Stimulated activated CD4-positive, alpha-beta T cell treated with anti-CD3 and anti-CD28 coated beads, TNF-alpha, amount 100 ng/mL, for 48 hours (primary cell): ENCODE measurements at regions not wholly inside any gene's neighbourhood (a gene's known extent, or its start where the extent isn't known, plus 50 kb on each side); places are given as distances from the start of the nearest gene placed in this dataset.
"Not testable (repeated sequence)": the region's sequence is repeated elsewhere in the genome, so short reads cannot be mapped to it uniquely, and the experiment has no call there.

ENCODE experiments used
- DNase-seq, 3 donors: peaks; one replicate each; pipeline ENCODE4 v3.0.0-alpha.2; 2020; ENCODE audit warnings: low read depth in 3 of 3

DNA sequence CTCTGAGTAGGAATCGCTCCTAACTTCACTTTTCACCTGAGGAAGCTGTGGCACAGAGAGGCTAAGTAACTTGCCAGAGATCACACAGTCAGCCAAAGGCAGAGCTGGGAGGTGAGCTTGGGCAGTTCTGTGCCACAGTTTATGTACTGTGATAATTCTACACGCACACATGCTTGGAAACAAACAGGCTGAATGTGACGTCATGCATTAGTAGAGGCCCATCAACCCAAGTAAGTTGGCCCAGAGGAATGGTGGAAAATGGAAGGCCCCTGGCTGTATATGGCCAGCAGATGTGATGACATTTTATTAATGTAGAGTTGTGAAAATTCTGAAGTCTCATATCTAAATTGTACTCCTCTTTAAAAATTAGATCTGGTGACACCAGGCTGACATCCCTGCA lies 394.0 kb downstream of the MIAT start:
- DNase-seq = no peak

DNA sequence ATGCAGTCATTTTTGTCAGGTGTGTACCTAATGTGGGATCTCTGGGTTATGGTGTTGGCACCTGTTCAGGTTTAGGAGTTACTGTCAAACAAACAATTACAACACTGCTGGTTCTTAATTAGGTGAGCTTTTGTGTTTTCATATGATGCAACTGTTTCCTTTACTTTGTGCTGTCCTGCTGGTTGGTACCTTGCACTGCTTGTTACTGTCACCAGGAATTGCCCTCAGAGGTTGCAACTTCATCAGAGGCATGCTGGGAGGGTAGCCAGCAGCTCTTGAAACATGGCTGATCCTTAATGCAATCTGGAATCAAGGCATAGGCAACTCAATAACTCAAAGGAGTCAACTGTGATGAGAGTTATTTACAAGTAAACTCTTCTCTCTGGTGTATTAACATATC lies 400.3 kb downstream of the MIAT start:
- no peak for DNase-seq

DNA sequence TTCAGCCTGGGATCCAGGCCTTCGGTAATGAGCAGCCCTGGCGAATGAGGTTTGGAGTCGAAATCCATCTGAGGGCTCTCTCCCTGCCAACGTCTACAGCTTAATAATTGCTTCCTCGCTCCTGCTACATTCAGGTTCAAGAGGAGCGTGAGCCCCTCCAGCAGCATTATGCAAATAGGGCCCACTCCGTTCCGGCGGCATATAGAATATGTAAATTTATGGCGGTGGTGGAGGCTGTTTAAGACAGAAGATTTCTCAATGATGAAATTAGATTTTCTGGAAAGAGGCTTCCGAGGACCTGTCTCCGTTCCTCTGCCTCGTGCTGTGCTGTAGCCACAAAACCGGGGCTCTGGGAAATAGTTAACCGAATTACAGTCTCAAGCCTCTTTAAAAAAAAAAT lies 402.8 kb downstream of the MIAT start:
- no peak for DNase-seq

DNA sequence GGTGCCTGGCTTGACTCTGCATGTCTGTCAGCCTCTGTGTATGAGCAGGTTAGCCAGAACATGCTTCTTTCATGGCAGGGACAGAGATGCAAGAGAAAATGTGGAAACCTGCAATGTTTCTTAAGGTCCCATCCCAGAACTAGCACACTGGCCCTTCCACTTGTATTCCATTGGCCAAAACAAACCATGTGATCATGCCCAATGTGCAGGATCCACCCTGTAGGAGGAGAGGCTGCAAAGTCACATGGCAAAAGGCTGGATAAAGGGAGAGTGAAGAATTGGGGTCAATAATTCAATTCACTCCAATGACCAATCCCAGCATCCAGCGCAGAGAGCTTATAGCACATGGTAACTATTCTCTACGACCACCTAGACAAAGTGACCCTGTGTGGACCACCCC lies 405.5 kb downstream of the MIAT start:
- no peak for DNase-seq

DNA sequence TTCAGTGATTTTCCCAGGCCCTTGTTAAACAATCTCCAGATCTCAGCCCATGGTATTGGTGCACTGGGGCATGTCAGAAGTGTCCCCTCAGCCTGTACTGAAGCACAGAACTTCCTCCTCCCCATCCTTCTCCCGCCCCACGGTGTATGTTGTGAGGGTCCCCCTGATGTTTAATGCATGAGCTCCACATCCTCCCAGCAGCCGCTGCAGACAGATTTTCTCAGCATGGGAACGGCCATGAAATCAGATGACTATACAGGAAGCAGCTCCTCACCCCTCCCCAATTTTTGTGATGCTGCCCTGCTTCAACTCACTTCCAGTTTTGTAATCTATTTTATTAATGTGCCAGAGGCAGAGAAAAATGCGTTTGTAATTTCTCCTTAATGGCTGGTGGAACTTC lies 406.0 kb downstream of the MIAT start:
- no peak for DNase-seq

DNA sequence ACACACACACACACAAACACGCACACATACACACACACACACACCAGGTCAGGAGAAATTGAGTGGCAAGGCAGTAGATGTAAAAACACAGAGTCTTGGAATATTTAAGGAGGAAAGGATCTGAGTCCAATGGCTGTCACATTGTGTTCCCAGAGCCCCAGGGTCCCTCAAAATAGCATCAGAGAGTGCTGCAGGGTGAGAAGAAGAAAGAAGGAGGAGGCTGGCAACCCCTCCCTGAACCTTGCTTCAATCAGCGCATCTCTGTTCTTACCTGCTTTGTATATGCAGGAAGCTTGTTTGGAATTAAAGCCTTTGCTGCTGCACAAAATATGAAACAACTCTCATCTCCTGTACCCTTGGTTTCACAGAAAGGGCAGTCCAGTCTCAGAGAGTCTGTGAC lies 406.5 kb downstream of the MIAT start:
- DNase-seq = no peak

DNA sequence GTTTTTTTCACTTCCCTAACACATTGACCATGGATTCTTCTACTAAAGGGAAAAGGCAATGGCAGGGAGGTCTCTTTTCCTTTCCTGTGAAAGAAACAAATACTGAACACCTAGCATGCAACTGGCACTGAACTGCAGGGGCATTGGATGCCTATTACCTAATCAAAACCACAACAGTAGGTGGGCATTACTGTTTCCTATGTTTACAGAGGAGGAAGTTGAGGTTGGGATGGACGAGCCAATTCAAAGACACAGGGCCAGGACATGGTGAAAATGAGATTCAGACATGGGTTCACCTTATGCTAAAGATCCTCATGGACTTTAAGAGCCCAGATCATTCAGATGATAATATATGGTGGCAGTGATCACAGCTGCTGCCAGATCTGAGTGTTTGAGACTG lies 407.0 kb downstream of the MIAT start:
- no peak for DNase-seq

DNA sequence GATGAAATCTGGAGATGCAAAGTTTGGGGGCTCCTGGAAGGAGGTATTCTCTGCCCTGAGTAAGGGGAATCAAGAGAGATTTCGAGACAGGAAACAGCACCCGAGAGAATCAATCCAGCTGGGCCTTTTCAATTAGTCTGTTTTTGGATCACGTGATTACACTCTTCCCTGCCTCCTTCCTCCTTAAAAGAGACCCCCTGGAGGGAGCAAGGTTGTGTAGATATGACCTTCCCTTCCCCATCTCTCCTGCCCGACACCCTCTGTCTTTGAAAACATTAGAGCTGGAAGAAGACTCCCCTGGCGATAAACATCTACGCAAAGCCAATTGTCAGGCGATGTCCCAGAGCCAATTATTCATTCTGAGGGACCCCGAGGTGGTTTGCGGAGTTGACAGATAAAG lies 407.9 kb downstream of the MIAT start:
- DNase-seq = no peak

DNA sequence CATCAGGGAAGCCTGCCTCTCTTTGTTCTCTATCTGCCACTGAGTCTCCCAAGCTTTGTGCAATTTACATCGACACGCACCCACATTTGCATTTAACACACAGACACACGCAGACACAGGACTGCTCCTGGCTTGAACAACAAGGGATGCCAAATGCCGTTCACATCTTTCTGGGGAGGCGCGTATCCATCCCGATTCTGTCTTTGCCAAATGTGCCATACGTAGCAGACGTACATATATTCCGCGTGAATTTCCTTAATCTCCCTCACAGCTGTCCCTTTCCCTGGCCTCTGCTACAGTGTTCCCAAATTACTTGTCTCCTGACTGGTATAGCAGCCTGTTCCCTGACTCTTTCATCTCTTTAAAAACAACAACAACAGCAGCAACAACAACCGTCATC lies 409.5 kb downstream of the MIAT start:
- DNase-seq = no peak

DNA sequence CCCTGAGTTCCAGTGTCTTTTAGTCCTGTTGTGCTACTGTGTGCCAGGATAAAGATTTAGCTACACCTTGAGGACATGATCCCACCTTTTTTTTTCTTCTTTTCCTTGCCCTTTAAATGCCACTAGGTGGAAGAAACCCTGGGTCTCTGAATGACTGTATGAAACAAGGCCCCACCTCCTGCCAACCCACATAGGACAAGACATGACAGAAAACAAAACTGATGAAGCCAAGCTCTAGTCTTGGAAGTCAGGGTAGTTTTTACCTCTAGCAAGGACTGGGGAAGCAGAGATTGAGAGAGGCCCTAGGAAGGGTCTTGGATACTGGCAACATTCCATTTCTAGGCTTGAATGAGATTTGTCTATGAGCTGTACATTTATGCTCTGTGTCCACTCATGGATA lies 410.7 kb downstream of the MIAT start:
- DNase-seq = no peak

DNA sequence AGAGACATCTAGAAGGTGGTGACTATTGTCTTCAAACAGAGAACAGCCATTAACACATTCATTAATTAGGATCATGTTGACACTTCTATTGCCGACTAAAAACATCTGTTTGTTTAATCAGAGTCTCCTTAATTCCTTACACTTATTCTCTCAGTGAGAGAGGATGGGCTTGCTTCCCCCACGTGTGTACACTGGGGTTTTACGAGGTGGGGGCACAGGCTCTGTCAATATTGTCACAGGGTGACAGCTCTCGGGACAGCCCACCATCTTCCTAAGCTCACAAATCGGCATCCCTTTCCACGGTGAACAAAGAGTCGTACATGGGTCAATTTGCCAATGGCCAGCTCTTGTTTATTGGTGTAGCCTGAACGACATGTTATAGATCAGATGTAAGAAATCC lies 413.2 kb downstream of the MIAT start:
- DNase-seq = no peak

DNA sequence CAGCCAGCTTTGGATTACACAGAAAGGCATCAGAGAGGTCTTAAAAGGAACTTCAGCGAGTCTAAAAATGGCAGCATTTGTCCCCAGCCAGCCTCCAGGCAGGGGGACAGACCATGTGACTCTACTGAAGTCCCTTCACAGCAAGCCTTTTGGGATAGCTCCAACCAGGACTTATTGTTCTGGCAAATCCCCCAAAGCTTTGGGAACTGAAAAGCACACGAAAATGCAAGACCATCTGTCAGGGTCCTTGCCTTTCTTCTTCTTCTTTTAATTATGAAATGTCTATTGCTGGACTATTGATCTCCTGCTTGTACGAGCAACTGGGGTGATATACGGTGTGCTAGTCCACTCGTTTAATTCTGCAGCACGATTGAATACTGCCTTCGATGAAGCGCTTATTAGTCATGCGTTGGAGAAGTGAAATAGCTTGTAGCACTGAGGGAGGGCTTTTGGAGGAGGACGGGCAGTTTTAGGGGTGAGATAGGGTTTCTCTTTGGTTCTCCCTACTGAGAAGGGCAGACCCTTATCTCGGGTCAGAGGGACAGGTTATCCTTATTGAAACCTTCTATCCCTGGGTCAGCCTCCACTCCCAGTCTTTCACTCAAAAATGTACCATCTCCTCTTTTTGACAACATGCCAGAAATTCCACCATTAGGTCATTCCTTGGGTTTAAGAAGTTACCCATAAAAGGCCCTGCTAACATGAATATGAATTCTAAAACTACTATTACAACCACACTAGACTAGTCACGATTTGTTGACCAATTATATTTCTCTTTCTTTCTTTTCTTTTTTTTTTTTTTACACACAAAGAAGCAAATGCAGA lies 416.4 kb downstream of the MIAT start:
- no peak for DNase-seq

DNA sequence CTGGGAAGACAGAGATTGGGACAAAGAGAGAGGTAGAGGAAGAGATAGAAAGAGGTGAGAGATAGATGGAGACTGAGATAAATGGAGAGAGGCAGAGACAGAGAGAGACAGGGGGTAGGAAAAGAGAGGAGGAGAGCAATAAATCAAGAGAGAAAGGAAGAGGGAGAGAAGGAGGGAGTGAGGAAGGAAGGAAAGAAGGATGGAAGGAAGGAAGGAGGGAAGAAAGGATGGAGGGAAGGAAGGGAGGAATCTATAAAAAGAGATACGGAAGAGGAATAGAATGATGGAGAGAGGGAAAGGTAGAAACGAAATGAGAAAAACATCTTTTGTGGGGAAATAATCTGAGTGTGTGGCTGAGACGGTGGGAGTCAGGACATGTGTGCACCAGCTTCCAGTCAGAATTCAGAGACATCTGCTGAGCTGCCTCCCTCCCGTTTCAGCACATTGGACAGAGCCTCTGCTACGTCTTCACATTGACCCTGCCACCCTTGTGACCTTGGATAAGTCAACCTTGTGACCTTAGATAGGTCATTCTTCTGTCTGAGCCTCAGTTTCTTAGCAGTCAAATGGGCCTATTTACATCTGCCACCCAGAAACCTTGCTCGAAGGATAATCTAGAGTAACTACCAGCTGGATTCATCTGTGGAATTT lies 417.8 kb downstream of the MIAT start:
- no peak for DNase-seq

DNA sequence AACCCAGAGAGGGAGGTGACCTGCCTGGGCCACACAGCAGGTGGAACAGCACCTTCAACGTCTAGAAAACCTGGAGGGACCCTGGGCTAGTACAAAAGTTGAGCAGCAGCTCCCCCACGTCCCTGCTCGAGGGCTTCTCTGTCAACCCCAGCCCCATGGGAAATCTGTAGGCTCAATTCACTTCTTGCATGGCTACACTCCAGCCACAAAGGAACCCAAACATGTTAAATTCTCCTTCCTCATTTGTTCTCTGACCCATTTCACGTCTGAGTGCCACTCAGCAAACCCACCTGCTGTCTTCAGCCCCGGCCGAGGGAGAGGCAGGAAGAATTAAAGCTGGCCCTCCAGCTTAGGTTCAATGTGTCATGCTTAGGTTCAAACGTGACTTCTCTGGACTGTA lies 418.5 kb downstream of the MIAT start:
- no peak for DNase-seq

DNA sequence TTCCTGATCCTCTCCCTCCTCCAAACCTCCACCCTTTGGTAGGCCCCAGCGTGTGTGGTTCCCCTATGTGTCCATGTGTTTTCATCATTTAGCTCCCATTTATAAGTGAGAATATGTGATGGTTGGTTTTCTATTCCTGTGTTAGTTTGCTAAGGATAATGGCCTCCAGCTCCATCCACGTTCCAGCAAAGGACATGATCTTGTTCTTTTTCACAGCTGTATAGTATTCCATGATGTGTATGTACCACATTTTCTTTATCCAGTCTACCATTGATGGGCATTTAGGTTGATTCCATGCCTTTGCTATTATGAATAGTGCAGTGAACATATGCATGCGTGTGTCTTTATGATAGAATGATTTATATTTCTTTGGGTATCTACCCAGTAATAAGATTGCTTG lies 420.7 kb downstream of the MIAT start:
- DNase-seq = not testable (repeated sequence)

DNA sequence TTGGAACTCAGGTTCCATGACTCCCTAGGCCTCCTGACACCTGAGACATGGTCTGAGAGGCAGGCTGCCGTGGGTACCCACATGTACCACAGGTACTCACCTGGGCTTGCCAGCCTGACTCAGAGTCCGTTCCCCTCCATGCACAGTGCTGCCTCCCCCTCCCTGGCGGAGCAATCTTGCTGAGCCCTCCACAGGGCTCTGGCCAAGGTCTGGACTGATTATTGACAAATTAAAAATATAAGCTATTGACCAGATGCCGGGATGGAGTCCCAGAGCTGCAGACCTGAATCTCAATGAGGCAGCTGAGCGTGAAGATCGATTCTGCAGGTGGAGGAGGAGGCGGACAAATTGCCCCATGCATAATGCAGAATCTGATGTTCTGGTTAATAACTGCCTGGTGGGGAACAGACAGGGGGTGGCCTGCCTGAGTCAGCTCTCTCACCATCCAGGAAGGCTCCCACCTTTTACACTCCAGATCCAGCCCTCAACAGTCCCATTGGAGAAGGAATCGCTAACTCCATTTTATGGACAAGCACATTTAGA lies 422.7 kb downstream of the MIAT start:
- DNase-seq = no peak

DNA sequence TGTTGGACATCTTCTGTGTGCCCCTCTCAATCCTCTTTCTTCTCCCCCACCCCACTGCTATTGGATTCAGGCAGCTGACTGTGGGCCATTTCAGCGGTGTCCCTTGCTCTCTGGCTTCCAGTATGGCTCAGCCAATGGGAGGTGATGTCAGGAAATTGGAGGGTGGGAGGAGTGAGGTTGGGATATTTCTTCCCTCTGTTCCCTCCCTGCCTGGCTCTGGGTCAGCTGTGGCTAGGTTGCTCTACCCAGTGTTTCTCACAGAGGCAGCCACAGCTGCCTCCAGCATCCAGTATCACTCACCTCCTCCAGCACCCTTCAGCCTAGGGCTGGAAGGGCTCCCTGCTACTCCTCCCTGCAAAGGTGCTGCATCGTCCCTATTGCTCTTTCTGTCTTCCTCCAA lies 423.5 kb downstream of the MIAT start:
- no peak for DNase-seq

DNA sequence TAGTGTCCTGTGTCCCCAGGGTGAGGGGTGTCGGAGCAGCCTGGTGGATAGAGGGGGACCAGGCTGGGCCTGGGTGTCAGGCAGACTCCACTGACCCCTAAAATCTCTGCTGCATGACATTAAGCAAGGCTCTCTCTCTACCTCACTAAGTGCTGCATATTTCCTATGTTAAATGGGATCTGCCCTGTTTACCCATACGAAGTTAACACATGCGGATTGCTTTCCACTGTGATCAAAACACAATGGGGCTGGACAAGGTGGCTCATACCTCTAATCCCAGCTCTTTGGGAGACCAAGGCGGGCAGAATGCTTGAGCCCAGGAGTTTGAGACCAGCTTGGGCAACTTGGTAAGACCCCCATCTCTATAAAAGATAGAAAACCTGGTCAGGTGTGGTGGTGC lies 426.2 kb downstream of the MIAT start:
- no peak for DNase-seq

DNA sequence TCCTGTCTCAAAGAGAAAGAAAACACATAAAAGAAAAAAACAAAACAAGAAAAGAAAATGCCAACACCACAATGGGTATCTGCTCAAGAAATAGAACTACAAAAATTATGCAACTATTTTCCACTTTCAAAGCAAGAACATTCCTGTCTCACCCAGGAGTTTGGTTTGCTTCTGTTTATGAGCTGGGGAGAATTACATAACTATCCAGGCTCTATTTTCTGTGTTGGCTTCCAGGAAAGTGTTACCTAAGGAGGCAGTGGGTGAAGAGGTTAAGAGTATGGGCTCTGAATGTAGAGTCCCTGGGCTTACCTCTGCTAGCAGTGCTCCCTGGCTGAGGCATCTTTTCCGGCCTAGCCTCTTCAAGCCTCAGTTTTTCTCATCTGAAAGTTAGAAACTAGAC lies 426.7 kb downstream of the MIAT start:
- DNase-seq = no peak

DNA sequence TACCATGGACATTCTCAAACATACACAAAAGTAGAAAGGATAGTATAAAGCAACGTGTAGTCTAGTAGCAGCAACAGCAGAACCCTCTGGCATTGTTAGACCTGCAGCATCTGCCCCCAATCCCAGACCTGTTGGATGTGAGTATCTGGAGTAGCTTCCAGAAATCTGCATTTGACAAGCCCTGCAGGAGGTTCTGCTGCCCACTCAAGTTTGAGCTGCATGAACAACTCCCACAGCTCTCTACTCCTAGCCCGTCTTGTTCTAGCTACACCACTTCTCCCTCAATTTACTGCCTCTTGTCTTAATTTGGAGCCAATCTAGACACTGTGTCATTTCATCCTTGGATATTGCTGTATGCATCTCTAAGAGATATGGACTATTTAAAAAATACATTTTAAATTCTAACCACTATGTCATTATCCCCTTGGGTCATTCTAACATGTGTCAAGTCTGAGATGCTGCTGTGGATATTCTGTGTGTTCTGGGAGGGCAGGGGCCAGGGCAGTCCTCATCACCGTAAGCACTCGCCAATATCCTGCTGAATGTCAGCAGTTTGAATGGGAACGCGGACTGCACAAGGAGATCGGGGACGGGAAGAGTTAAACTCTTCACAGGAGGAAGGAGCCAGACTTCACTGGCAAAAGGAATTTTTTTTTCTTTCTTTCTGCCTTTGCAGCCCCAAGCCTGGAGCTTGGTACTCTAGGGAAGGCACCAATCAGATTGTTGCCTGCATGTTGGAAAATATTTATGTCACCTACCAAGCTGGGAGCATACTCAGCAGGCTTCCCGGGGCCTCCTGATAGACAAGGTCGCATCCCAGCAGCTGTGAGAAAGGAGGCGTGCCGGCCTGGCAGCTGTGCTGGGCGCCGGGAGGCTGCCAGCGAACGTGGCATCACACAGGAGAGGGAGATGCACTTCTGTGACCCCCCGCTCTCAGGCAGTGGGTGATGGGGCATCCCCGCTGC lies 429.0 kb downstream of the MIAT start:
- DNase-seq = no peak

DNA sequence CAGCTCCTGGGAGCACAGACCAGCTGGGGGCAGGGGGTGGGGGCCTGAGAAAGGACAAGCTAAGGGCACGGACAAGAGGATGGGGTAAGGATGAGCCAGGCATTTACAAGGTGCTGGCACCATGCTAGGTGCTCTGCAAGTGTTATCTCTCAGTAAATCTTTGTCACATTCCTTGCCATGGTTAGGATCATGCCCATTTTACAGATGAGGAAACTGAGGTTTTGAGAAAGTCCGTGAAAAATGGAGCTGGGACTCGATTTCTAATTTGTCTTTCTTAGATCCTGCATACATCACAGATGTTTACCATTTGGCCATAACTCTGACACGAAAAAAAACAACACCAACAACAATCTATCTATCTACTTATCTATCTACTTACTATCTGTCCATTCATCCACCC lies 429.7 kb downstream of the MIAT start:
- DNase-seq = no peak

DNA sequence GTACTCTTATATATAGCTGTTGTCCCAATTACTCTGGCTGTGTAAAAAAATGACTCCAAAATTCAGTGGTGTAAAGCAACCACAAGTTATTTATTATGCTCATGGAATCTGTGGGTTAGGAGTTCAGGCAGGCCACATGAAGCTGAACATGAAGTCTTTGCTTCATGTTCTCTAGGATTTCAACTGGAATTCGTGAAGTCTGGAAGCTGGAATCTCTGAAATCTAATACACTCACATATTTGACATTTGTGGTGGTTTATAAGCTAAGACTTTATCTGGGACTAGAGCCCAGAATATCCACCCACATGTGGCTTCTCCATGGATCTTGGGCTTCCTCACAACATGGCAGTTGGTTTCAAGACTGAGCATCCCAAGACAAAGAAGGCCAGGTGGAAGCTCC lies 430.6 kb downstream of the MIAT start:
- DNase-seq = no peak
